Sigmoid colon (tissue), 6 donors: ENCODE measurements at regions not wholly inside any gene's neighbourhood (a gene's known extent, or its start where the extent isn't known, plus 50 kb on each side); places are given as distances from the start of the nearest gene placed in this dataset.

Experiments
- DNase-seq: peaks from one replicate; pipeline ENCODE4 v3.0.0-alpha.2; 2019
- H3K27ac ChIP-seq, 4 donors: fragments of 200-600 bp; sonication (generic); one replicate each; pipeline ENCODE4 v1.5.1; 2016 to 2019; ENCODE audit warnings: mild to moderate bottlenecking in 1 of 4
- H3K27me3 ChIP-seq, 3 donors: fragments of 200-600 bp; sonication (generic); one replicate each; pipeline ENCODE4 v1.5.1; 2019; ENCODE audit warnings: mild to moderate bottlenecking in 1 of 3
- H3K36me3 ChIP-seq, 4 donors: fragments of 200-600 bp; sonication (generic); one replicate each; pipeline ENCODE4 v1.5.1; 2016 to 2019
- H3K4me1 ChIP-seq, 4 donors: fragments of 200-600 bp; sonication (generic); one replicate each; pipeline ENCODE4 v1.5.1; 2017 to 2019
- H3K4me3 ChIP-seq, 4 donors: fragments of 200-600 bp; sonication (generic); one replicate each; pipeline ENCODE4 v1.5.1; 2017 to 2019; ENCODE audit warnings: mild to moderate bottlenecking in 2 of 4, moderate library complexity in 1 of 4
- H3K9me3 ChIP-seq, 4 donors: fragments of 200-600 bp in 3 of 4; sonication (generic) in 3 of 4; one replicate each; pipeline versions ENCODE4 v1.5.1 to v1.6.1; 2013 to 2019
- EP300 ChIP-seq, 4 donors: sonication (generic); formaldehyde crosslinking; IDR thresholded peaks; one replicate each; pipeline ENCODE4 v1.6.1; 2017; ENCODE audit warnings: antibody characterized with exemption in 4 of 4
- POLR2A ChIP-seq, 2 donors: fragments of 450-650 bp; IDR thresholded peaks; one replicate each; pipeline ENCODE4 v1.6.1; 2016; ENCODE audit warnings: antibody characterized with exemption in 2 of 2, mild to moderate bottlenecking in 2 of 2, moderate library complexity in 2 of 2
- POLR2AphosphoS5 ChIP-seq, 4 donors: sonication (generic); formaldehyde crosslinking; IDR thresholded peaks; one replicate each; pipeline ENCODE4 v1.6.1; 2017; ENCODE audit warnings: antibody characterized with exemption in 4 of 4
- WGBS, 2 donors: extraction: QIAGEN DNeasy Blood & Tissue Kit; methylation state at CpG; one replicate each; pipeline ENCODE4 v1.1.7; 2013; 5-methylcytosine and 5-hydroxymethylcytosine counted together
- intact Hi-C: fragments of 100-400 bp; cut with DNase I; formaldehyde crosslinking; loops from one replicate; pipeline ENCODE4 v1.15.1; 2023
- TF ChIP-seq, protein P1 (sequence below), 4 experiments: fragments of 450-650 bp in 3 of 4; fragments of 200-600 bp in 1 of 4; IDR thresholded peaks; one replicate each; pipeline ENCODE4 v1.5.1; 2016 to 2019; ENCODE audit warnings: antibody characterized with exemption in 4 of 4, mild to moderate bottlenecking in 3 of 4, moderate library complexity in 2 of 4
- donor health status: healthy with polysubstance abuse.
- donor health status: healthy.

DNA sequence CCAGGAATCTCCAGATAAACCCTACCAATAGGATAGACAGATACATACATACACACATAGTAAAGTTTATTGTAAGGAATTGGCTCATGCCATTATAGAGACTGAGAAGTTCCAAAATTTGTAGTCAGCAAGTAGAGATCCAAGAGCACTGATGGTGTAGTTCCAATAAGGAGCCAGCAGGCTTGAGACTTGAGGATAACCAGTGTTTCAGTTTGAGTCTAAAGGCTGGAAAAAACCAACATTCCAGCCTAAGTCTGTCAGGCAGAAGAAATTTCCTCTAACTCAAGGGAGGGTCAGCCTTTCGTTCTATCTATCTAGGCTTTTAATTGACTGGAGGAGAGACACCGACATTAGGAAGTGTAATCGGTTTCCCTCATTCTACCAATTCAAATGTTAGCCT lies 110.2 kb upstream of the TSHZ3 start:
- WGBS, 2 donors, result 84 to 94% methylated on average over 3 of the region's 3 CpGs
- Histone ChIP-seq H3K36me3 (no peaks in the 10 kb centered on the region), H3K27ac (no peak overlapping the region), H3K4me1 (no peaks in the 10 kb centered on the region), H3K27me3 (no peaks in the 10 kb centered on the region), H3K9me3 (no peaks in the 10 kb centered on the region), H3K4me3 (no peak overlapping the region)
- no peak for DNase-seq
- intact Hi-C loops, result no loop called here
- TF ChIP-seq EP300 (IDR thresholded peaks at IDR 0.05) (no peak), POLR2A (IDR thresholded peaks at IDR 0.05) (no peak), POLR2AphosphoS5 (IDR thresholded peaks at IDR 0.05) (no peak)
- TF ChIP-seq, protein P1, sequence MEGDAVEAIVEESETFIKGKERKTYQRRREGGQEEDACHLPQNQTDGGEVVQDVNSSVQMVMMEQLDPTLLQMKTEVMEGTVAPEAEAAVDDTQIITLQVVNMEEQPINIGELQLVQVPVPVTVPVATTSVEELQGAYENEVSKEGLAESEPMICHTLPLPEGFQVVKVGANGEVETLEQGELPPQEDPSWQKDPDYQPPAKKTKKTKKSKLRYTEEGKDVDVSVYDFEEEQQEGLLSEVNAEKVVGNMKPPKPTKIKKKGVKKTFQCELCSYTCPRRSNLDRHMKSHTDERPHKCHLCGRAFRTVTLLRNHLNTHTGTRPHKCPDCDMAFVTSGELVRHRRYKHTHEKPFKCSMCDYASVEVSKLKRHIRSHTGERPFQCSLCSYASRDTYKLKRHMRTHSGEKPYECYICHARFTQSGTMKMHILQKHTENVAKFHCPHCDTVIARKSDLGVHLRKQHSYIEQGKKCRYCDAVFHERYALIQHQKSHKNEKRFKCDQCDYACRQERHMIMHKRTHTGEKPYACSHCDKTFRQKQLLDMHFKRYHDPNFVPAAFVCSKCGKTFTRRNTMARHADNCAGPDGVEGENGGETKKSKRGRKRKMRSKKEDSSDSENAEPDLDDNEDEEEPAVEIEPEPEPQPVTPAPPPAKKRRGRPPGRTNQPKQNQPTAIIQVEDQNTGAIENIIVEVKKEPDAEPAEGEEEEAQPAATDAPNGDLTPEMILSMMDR (IDR thresholded peaks at IDR 0.05), result no peak

DNA sequence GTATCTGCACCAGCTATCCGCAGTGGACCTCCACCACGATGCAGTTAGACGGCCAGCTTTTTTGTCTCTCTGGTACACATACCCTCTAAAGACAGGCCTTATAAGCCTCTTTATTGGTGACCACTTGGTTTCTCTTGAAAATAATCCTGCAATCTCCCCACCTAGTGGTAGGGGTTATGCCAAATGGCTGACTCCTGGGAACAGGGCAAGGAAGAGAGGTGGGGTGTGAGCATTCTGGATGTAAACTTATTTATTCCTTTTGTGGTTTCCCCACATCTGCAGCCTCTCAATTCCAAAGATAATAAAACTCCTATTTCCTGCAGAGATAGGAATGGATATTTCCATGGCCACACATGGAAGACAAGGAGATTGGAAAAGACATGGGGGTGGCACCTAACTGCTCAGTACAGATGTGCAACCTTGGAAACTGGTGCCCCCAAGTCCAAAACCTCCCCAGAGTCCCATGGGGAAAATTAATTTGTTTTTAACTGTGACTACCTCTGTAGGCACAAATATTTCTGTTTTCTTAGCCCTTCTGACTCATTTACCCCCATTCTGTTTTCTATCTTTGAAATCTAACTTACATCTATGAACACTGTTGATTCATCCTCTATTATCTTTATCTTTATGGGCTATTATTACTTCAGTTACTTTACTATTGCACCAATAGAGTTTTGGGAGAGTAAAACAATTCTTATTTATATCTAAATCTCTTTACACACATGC lies 112.7 kb upstream of the TSHZ3 start:
- H3K27ac ChIP-seq, result no peak overlapping the region
- WGBS, 2 donors, result 94 to 95% methylated on average over 3 of the region's 3 CpGs
- intact Hi-C loops, result no loop called here

DNA sequence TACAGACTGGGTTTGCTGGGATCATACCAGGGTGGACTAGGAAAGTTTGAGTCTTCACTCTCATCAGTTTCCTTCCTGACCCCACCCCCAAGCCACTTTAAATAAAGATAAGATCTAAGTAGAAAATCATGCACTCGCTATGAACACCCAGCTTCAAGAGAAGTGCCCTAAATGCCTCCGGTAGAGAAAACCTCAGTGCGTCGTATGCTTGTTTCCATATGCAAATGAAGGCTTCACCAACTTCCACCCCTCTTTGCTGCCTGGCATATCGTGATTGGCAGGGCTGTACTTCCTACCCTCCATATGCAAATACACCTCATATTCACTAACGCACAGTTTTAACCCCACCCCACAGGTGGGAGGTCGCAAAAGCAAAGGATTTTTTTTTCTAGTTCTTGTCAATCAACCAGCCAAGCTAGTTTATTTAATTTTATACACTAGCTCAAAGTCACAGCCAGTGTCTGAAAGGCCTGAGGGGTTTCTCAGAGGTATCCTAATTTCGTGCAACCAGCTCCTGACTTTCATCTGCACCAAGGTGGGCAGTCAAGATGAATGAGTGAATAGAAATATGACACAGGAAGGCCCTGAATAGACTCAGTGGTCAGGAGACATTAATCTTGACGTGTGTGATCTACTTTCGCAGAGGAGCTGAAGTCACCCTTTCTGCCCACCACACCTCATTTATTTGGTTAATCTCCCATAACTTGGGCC lies 121.1 kb upstream of the TSHZ3 start:
- Histone ChIP-seq H3K4me1 (no peaks in the 10 kb centered on the region), H3K27me3 (no peaks in the 10 kb centered on the region), H3K27ac (no peak overlapping the region), H3K36me3 (no peaks in the 10 kb centered on the region), H3K4me3 (no peak overlapping the region), H3K9me3 (no peaks in the 10 kb centered on the region)
- TF ChIP-seq EP300 (IDR thresholded peaks at IDR 0.05) (no peak), POLR2A (IDR thresholded peaks at IDR 0.05) (no peak), POLR2AphosphoS5 (IDR thresholded peaks at IDR 0.05) (no peak)
- TF ChIP-seq, protein P1 (IDR thresholded peaks at IDR 0.05), result no peak
- no peak for DNase-seq
- 73 to 78% methylated on average over 10 of the region's 10 CpGs for WGBS, 2 donors
- intact Hi-C loops, result no loop called here

More for the DNA sequence above, 112.7 kb upstream of the TSHZ3 start:
- H3K27me3 ChIP-seq, result no peaks in the 10 kb centered on the region
- no peak overlapping the region for H3K4me3 ChIP-seq
- TF ChIP-seq EP300 (IDR thresholded peaks at IDR 0.05) (no peak), POLR2A (IDR thresholded peaks at IDR 0.05) (no peak), POLR2AphosphoS5 (IDR thresholded peaks at IDR 0.05) (no peak)
- TF ChIP-seq, protein P1 (IDR thresholded peaks at IDR 0.05), result no peak
- H3K9me3 ChIP-seq, result no peaks in the 10 kb centered on the region
- no peak for DNase-seq
- no peaks in the 10 kb centered on the region for H3K4me1 ChIP-seq
- no peaks in the 10 kb centered on the region for H3K36me3 ChIP-seq

DNA sequence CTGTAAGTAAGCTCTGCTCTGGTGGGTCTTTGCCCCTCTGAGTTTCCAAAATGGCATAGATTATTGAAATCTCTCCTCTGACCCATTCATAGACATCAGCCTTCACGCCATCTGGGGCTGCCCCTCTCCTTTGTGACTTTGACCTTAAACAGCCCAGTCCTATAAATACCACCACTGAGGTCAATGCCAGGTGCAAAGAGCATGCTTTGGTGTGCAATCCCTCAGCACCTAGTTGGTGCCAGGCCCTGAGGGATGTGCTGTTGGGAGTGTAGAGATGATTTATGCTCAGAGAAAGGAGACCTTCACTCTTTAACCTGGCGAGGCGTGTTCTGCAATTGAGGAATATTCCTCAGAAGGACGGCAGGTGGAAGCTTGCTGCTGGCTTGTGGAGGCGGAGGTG lies 121.7 kb upstream of the TSHZ3 start:
- Histone ChIP-seq H3K9me3 (no peaks in the 10 kb centered on the region), H3K27me3 (no peaks in the 10 kb centered on the region), H3K36me3 (no peaks in the 10 kb centered on the region), H3K4me3 (no peak overlapping the region), H3K27ac (no peak overlapping the region), H3K4me1 (no peaks in the 10 kb centered on the region)
- 74 to 80% methylated on average over 5 of the region's 5 CpGs for WGBS, 2 donors
- intact Hi-C loops, result no loop called here
- no peak for DNase-seq
- TF ChIP-seq POLR2A (IDR thresholded peaks at IDR 0.05), result no peak
- TF ChIP-seq, protein P1 (IDR thresholded peaks at IDR 0.05), result no peak
- no peak for TF ChIP-seq EP300 (IDR thresholded peaks at IDR 0.05)
- TF ChIP-seq POLR2AphosphoS5 (IDR thresholded peaks at IDR 0.05), result no peak
